Spleen (tissue), 11 donors: ENCODE measurements at regions not wholly inside any gene's neighbourhood (a gene's known extent, or its start where the extent isn't known, plus 50 kb on each side); places are given as distances from the start of the nearest gene placed in this dataset.

Experiments
- DNase-seq: peaks from one replicate; pipeline ENCODE4 v3.0.0-alpha.2; 2020
- H3K27ac ChIP-seq, 8 donors: fragments of 200-600 bp; sonication (generic) in 7 of 8; 1 replicate in 4 of 8; 2 replicates in 4 of 8; pipeline versions ENCODE4 v1.5.0 to v1.8.0; 2016 to 2021; ENCODE audit warnings: inconsistent platforms in 4 of 8, mild to moderate bottlenecking in 4 of 8, moderate library complexity in 1 of 8
- H3K27me3 ChIP-seq, 7 donors: fragments of 200-600 bp; sonication (generic) in 6 of 7; replicated peaks in 1 of 7; 1 replicate in 4 of 7; 2 replicates in 3 of 7; pipeline versions ENCODE4 v1.5.0 to v1.8.0; 2016 to 2021; ENCODE audit warnings: inconsistent platforms in 3 of 7, mild to moderate bottlenecking in 1 of 7
- H3K36me3 ChIP-seq, 6 donors: fragments of 200-600 bp; sonication (generic) in 5 of 6; 1 replicate in 4 of 6; 2 replicates in 2 of 6; pipeline versions ENCODE4 v1.5.0 to v1.8.0; 2016 to 2021; ENCODE audit warnings: inconsistent platforms in 2 of 6
- H3K4me1 ChIP-seq, 6 donors: fragments of 200-600 bp; sonication (generic) in 5 of 6; 1 replicate in 3 of 6; 2 replicates in 3 of 6; pipeline versions ENCODE4 v1.5.0 to v1.8.0; 2016 to 2021; ENCODE audit warnings: inconsistent platforms in 3 of 6
- H3K4me3 ChIP-seq, 8 donors: fragments of 200-600 bp; sonication (generic) in 7 of 8; 1 replicate in 4 of 8; 2 replicates in 4 of 8; pipeline versions ENCODE4 v1.5.0 to v1.8.0; 2016 to 2021; ENCODE audit warnings: inconsistent platforms in 4 of 8, mild to moderate bottlenecking in 4 of 8, moderate library complexity in 2 of 8
- H3K9me3 ChIP-seq, 8 donors: fragments of 200-600 bp; sonication (generic) in 7 of 8; 1 replicate in 4 of 8; 2 replicates in 4 of 8; pipeline versions ENCODE4 v1.5.0 to v1.8.0; 2016 to 2021; ENCODE audit warnings: inconsistent platforms in 4 of 8
- CTCF ChIP-seq, 11 experiments: fragments of 200-600 bp in 7 of 11; fragments of 450-650 bp in 4 of 11; sonication (generic) in 4 of 11; IDR thresholded peaks in 8 of 11; conservative IDR thresholded peaks in 3 of 11; 1 replicate in 7 of 11; 2 replicates in 4 of 11; pipeline versions ENCODE4 v1.4.0 to v1.8.0; 2016 to 2021; ENCODE audit warnings: antibody characterized with exemption in 11 of 11, inconsistent platforms in 4 of 11, mild to moderate bottlenecking in 1 of 11
- POLR2A ChIP-seq, 3 donors: fragments of 450-650 bp; IDR thresholded peaks; one replicate each; pipeline ENCODE4 v1.5.1; 2017; ENCODE audit warnings: antibody characterized with exemption in 3 of 3, mild to moderate bottlenecking in 1 of 3
- POLR2AphosphoS5 ChIP-seq, 3 donors: sonication (generic); formaldehyde crosslinking; IDR thresholded peaks; one replicate each; pipeline ENCODE4 v1.5.1; 2017; ENCODE audit warnings: antibody characterized with exemption in 3 of 3
- WGBS, 5 donors: extraction: QIAGEN DNeasy Blood & Tissue Kit in 3 of 5; methylation state at CpG; one replicate each; pipeline versions ENCODE4 v1.1.5 to v1.1.7; 2013 to 2018; 5-methylcytosine and 5-hydroxymethylcytosine counted together
- intact Hi-C: fragments of 100-400 bp; cut with DNase I; formaldehyde crosslinking; loops from one replicate; pipeline ENCODE4 v1.15.0; 2023; ENCODE audit warnings: low total_unique reads
- donor health status: healthy with polysubstance abuse.
- donor health status: DM: no; HTN: no; CAD: no; lungs with moderate emphysema.
- donor health status: DM: no; HTN: no; CAD: no.
- donor health status: Bipolar disorder and iron deficiency.
- donor health status: healthy.
- donor health status: DM: no; HTN: no; CAD: no.
- donor health status: DM: yes; HTN: yes; CAD: no.

GRCh38 chr5:125026867-125027731 lies 280.7 kb upstream of the ZNF608 start:
- Histone ChIP-seq H3K27me3 (no peaks in the 10 kb centered on the region), H3K27ac (no peak overlapping the region)
- TF ChIP-seq POLR2AphosphoS5 (IDR thresholded peaks at IDR 0.05) (no peak), POLR2A (IDR thresholded peaks at IDR 0.05) (no peak), CTCF (IDR thresholded peaks at IDR 0.05 in 8 of 11, conservative IDR thresholded peaks at IDR 0.05 in 3 of 11) (no peak)

GRCh38 chr5:125032286-125032685 lies 285.8 kb upstream of the ZNF608 start:
- H3K27me3 ChIP-seq = no peaks in the 10 kb centered on the region
- H3K27ac ChIP-seq = no peak overlapping the region
- DNase-seq = no peak
- no peak overlapping the region for H3K4me3 ChIP-seq
- H3K4me1 ChIP-seq = peaks cover 0 to 7% (median 0%) of the 10 kb centered on the region in 6 donors
- WGBS, 5 donors = 81 to 91% (median 84%) methylated on average over 3 of the region's 3 CpGs
- H3K36me3 ChIP-seq = no peaks in the 10 kb centered on the region
- intact Hi-C loops = no loop called here
- no peak for TF ChIP-seq POLR2AphosphoS5 (IDR thresholded peaks at IDR 0.05)
- TF ChIP-seq CTCF (IDR thresholded peaks at IDR 0.05 in 8 of 11, conservative IDR thresholded peaks at IDR 0.05 in 3 of 11) = no peak
- no peak for TF ChIP-seq POLR2A (IDR thresholded peaks at IDR 0.05)
- H3K9me3 ChIP-seq = no peaks in the 10 kb centered on the region

More at GRCh38 chr5:125026867-125027731, 280.7 kb upstream of the ZNF608 start:
- Histone ChIP-seq H3K4me3 (no peak overlapping the region), H3K9me3 (no peaks in the 10 kb centered on the region), H3K36me3 (no peaks in the 10 kb centered on the region), H3K4me1 (no peaks in the 10 kb centered on the region)
- 83 to 89% (median 86%) methylated on average over 6 of the region's 6 CpGs for WGBS, 5 donors
- intact Hi-C loops = no loop called here
- DNase-seq = no peak

- no peak overlapping the region for H3K27ac ChIP-seq
- no peaks in the 10 kb centered on the region for H3K9me3 ChIP-seq
- TF ChIP-seq POLR2A (IDR thresholded peaks at IDR 0.05) (no peak), CTCF (IDR thresholded peaks at IDR 0.05 in 8 of 11, conservative IDR thresholded peaks at IDR 0.05 in 3 of 11) (no peak), POLR2AphosphoS5 (IDR thresholded peaks at IDR 0.05) (no peak)
- H3K4me1 ChIP-seq = peaks cover 0 to 20% (median 0%) of the 10 kb centered on the region in 6 donors
- H3K4me3 ChIP-seq = no peak overlapping the region
- H3K36me3 ChIP-seq = no peaks in the 10 kb centered on the region
- intact Hi-C loops = no loop called here
- 58 to 69% (median 68%) methylated on average over 2 of the region's 2 CpGs for WGBS, 5 donors
- no peaks in the 10 kb centered on the region for H3K27me3 ChIP-seq
- DNase-seq = no peak
Measured at GRCh38 chr5:125033602-125034001, 287.2 kb upstream of the ZNF608 start.

GRCh38 chr5:125034331-125034730 lies 287.9 kb upstream of the ZNF608 start:
- intact Hi-C loops = no loop called here
- Histone ChIP-seq H3K4me1 (peaks cover 0 to 23% (median 0%) of the 10 kb centered on the region in 6 donors), H3K9me3 (no peaks in the 10 kb centered on the region), H3K27ac (no peak overlapping the region), H3K36me3 (no peaks in the 10 kb centered on the region), H3K4me3 (no peak overlapping the region), H3K27me3 (no peaks in the 10 kb centered on the region)
- TF ChIP-seq POLR2AphosphoS5 (IDR thresholded peaks at IDR 0.05) = no peak
- no peak for TF ChIP-seq POLR2A (IDR thresholded peaks at IDR 0.05)
- no peak for TF ChIP-seq CTCF (IDR thresholded peaks at IDR 0.05 in 8 of 11, conservative IDR thresholded peaks at IDR 0.05 in 3 of 11)
- WGBS, 5 donors = 80 to 99% (median 92%) methylated on average over 5 of the region's 5 CpGs
- no peak for DNase-seq
